ENCODE measurements at regions not wholly inside any gene's neighbourhood (a gene's known extent, or its start where the extent isn't known, plus 50 kb on each side); places are given as distances from the start of the nearest gene placed in this dataset.

- H3K4me1 ChIP-seq = no peaks in the 10 kb centered on the region
- H3K4me3 ChIP-seq = no peak overlapping the region
- no peak for TF ChIP-seq CTCF (IDR thresholded peaks at IDR 0.05)
- no peaks in the 10 kb centered on the region for H3K36me3 ChIP-seq
- intact Hi-C loops (cut with DNase I) = loop anchor here (5.0 kb wide), 1 partner anchor 284 kb away; no protein-coding TSS in a partner anchor
- H3K27ac ChIP-seq = no peak overlapping the region
- no peak for ATAC-seq
- no peak for DNase-seq
- H3K9me3 ChIP-seq = no peaks in the 10 kb centered on the region
- no peaks in the 10 kb centered on the region for H3K27me3 ChIP-seq
Measured at GRCh38 chr4:53932796-53933610, 131.4 kb downstream of the CHIC2 start.

- no peak for DNase-seq
- intact Hi-C loops (cut with DNase I) = loop anchor here (5.0 kb wide), 1 partner anchor 286 kb away; no protein-coding TSS in a partner anchor
- Histone ChIP-seq H3K27me3 (no peaks in the 10 kb centered on the region), H3K27ac (no peak overlapping the region), H3K4me1 (no peaks in the 10 kb centered on the region), H3K36me3 (no peaks in the 10 kb centered on the region), H3K4me3 (no peak overlapping the region), H3K9me3 (no peaks in the 10 kb centered on the region)
- no peak for ATAC-seq
- no peak for TF ChIP-seq CTCF (IDR thresholded peaks at IDR 0.05)
Measured at GRCh38 chr4:53931461-53931961, 132.9 kb downstream of the CHIC2 start.

- Histone ChIP-seq H3K9me3 (no peaks in the 10 kb centered on the region), H3K27me3 (no peaks in the 10 kb centered on the region), H3K4me3 (no peak overlapping the region), H3K36me3 (no peaks in the 10 kb centered on the region), H3K27ac (no peak overlapping the region), H3K4me1 (no peaks in the 10 kb centered on the region)
- peak; percentile 73 for TF ChIP-seq CTCF (IDR thresholded peaks at IDR 0.05)
- DNase-seq (no peak), ATAC-seq (peak; percentile 95)
- intact Hi-C loops (cut with DNase I) = loop anchor here (5.0 kb wide), 1 partner anchor 287 kb away; no protein-coding TSS in a partner anchor
Measured at GRCh38 chr4:53929955-53930798, 134.2 kb downstream of the CHIC2 start.

- intact Hi-C loops (cut with DNase I) = no loop called here
- no peak for DNase-seq
- H3K4me3 ChIP-seq = no peak overlapping the region
- H3K36me3 ChIP-seq = no peaks in the 10 kb centered on the region
- H3K27me3 ChIP-seq = no peaks in the 10 kb centered on the region
- ATAC-seq = no peak
- no peak overlapping the region for H3K27ac ChIP-seq
- no peak for TF ChIP-seq CTCF (IDR thresholded peaks at IDR 0.05)
- H3K9me3 ChIP-seq = no peaks in the 10 kb centered on the region
- no peaks in the 10 kb centered on the region for H3K4me1 ChIP-seq
Measured at GRCh38 chr4:53929311-53929710, 135.1 kb downstream of the CHIC2 start.

- no peak for TF ChIP-seq CTCF (IDR thresholded peaks at IDR 0.05)
- Histone ChIP-seq H3K9me3 (no peaks in the 10 kb centered on the region), H3K27ac (no peak overlapping the region), H3K27me3 (no peaks in the 10 kb centered on the region), H3K4me3 (no peak overlapping the region), H3K4me1 (no peaks in the 10 kb centered on the region), H3K36me3 (no peaks in the 10 kb centered on the region)
- intact Hi-C loops (cut with DNase I) = no loop called here
- no peak for DNase-seq
- ATAC-seq = no peak
Measured at GRCh38 chr4:53928825-53929224, 135.6 kb downstream of the CHIC2 start.

All from upper lobe of right lung (tissue), 1 donor.